Nephron progenitor cell (in vitro differentiated cells): ENCODE measurements at regions not wholly inside any gene's neighbourhood (a gene's known extent, or its start where the extent isn't known, plus 50 kb on each side); places are given as distances from the start of the nearest gene placed in this dataset.

Experiments
- DNase-seq: peaks from one replicate; pipeline ENCODE4 v3.0.0; 2021
- H3K27ac Mint-ChIP-seq: 2 replicates; pipeline ENCODE4 v1.8.0; 2021; ENCODE audit warnings: mild to moderate bottlenecking, moderate library complexity, mixed read lengths
- H3K27me3 Mint-ChIP-seq: 2 replicates; pipeline ENCODE4 v1.8.0; 2021; ENCODE audit warnings: mild to moderate bottlenecking, low read depth, mixed read lengths; ENCODE audit not compliant: poor library complexity
- H3K36me3 Mint-ChIP-seq: 2 replicates; pipeline ENCODE4 v1.8.0; 2021; ENCODE audit warnings: low read depth, mixed read lengths
- H3K4me1 Mint-ChIP-seq: 2 replicates; pipeline ENCODE4 v1.8.0; 2021; ENCODE audit warnings: mixed read lengths
- H3K4me3 Mint-ChIP-seq: 2 replicates; pipeline ENCODE4 v1.8.0; 2021; ENCODE audit warnings: mild to moderate bottlenecking, moderate library complexity, mixed read lengths
- H3K9me3 Mint-ChIP-seq: 2 replicates; pipeline ENCODE4 v1.8.0; 2021; ENCODE audit warnings: mild to moderate bottlenecking, moderate library complexity, mixed read lengths
- CTCF ChIP-seq: fragments of 200-600 bp; sonication (generic); IDR thresholded peaks from 2 replicates; pipeline ENCODE4 v1.5.0; 2021; ENCODE audit warnings: antibody characterized with exemption

- DNase-seq = no peak
- peaks cover 3% of the 10 kb centered on the region for H3K27me3 Mint-ChIP-seq
- H3K27ac Mint-ChIP-seq = no peak overlapping the region
- no peaks in the 10 kb centered on the region for H3K4me1 Mint-ChIP-seq
- no peaks in the 10 kb centered on the region for H3K9me3 Mint-ChIP-seq
- no peaks in the 10 kb centered on the region for H3K36me3 Mint-ChIP-seq
- no peak overlapping the region for H3K4me3 Mint-ChIP-seq
- TF ChIP-seq CTCF = no peak
Measured at GRCh38 chr12:77679686-77680085, 151.0 kb upstream of the NAV3 start.

GRCh38 chr12:77678621-77679020, 152.1 kb upstream of the NAV3 start:
- peaks cover 3% of the 10 kb centered on the region for H3K27me3 Mint-ChIP-seq
- DNase-seq = no peak
- no peaks in the 10 kb centered on the region for H3K9me3 Mint-ChIP-seq
- H3K4me3 Mint-ChIP-seq = no peak overlapping the region
- TF ChIP-seq CTCF = no peak
- no peaks in the 10 kb centered on the region for H3K4me1 Mint-ChIP-seq
- no peak overlapping the region for H3K27ac Mint-ChIP-seq
- H3K36me3 Mint-ChIP-seq = no peaks in the 10 kb centered on the region

GRCh38 chr12:77667101-77667500, 163.6 kb upstream of the NAV3 start:
- Mint-ChIP-seq H3K4me1 (no peaks in the 10 kb centered on the region), H3K27ac (no peak overlapping the region), H3K27me3 (no peaks in the 10 kb centered on the region), H3K4me3 (no peak overlapping the region), H3K9me3 (no peaks in the 10 kb centered on the region), H3K36me3 (no peaks in the 10 kb centered on the region)
- TF ChIP-seq CTCF = no peak
- no peak for DNase-seq

GRCh38 chr12:77648716-77649115, 182.0 kb upstream of the NAV3 start:
- no peak for DNase-seq
- no peak overlapping the region for H3K4me3 Mint-ChIP-seq
- H3K4me1 Mint-ChIP-seq = peaks cover 16% of the 10 kb centered on the region
- H3K27me3 Mint-ChIP-seq = no peaks in the 10 kb centered on the region
- H3K9me3 Mint-ChIP-seq = no peaks in the 10 kb centered on the region
- TF ChIP-seq CTCF = no peak
- no peaks in the 10 kb centered on the region for H3K36me3 Mint-ChIP-seq
- no peak overlapping the region for H3K27ac Mint-ChIP-seq

GRCh38 chr12:77645966-77646598, 184.6 kb upstream of the NAV3 start:
- H3K36me3 Mint-ChIP-seq = no peaks in the 10 kb centered on the region
- H3K9me3 Mint-ChIP-seq = no peaks in the 10 kb centered on the region
- no peak for DNase-seq
- peaks cover 15% of the 10 kb centered on the region for H3K4me1 Mint-ChIP-seq
- no peak for TF ChIP-seq CTCF
- H3K4me3 Mint-ChIP-seq = no peak overlapping the region
- H3K27me3 Mint-ChIP-seq = no peaks in the 10 kb centered on the region
- no peak overlapping the region for H3K27ac Mint-ChIP-seq

DNA sequence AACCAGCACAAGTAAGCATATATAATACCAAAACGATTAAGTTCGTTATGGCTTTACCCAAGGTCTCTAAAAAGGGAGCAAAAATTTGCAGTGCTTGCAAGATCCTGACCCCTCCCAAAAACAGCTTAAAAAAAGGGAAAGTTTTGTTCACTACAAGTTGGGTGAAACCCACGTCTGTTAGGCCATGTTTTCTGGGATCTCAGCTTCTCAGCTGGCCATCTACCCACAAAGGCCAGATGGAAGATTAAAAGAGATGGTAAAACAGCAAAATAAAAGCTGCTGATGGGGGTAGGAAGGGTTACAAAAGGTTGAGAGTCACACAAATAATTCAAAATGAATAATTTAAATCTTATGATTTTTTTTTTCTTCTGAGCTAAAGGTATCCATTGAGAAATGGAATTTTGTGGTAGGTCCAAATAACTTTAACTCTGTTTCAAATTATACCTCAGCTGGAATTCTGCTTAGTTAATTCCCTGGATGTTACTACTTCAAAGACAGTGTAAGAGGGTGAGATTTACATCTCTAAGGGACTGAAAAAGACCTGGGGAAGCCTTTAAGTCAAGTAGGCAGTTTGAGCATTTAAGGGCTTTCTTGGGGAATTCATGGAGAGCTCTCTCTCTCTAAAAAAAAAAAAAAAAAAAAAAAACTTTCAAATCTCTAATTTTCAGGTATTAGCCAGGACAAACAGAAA, 185.6 kb upstream of the NAV3 start:
- DNase-seq = no peak
- TF ChIP-seq CTCF = no peak
- Mint-ChIP-seq H3K4me3 (no peak overlapping the region), H3K4me1 (peaks cover 15% of the 10 kb centered on the region), H3K27ac (no peak overlapping the region), H3K9me3 (no peaks in the 10 kb centered on the region), H3K36me3 (no peaks in the 10 kb centered on the region), H3K27me3 (no peaks in the 10 kb centered on the region)
